ENCODE measurements at regions not wholly inside any gene's neighbourhood (a gene's known extent, or its start where the extent isn't known, plus 50 kb on each side); places are given as distances from the start of the nearest gene placed in this dataset.

GRCh38 chr9:81250606-81251005 is 438.7 kb downstream of the TLE1 start:
- Histone ChIP-seq H3K4me3 (ENCODE audit: low read length) (no peak overlapping the region), H2AFZ (ENCODE audit: low read length) (no peak overlapping the region), H3K4me2 (ENCODE audit: low read depth, low read length) (no peak overlapping the region), H3K4me1 (ENCODE audit: low read length) (no peaks in the 10 kb centered on the region), H3K9ac (ENCODE audit: low read length) (no peak overlapping the region), H3K27me3 (replicated peaks; ENCODE audit: insufficient read depth, low read length) (no peaks in the 10 kb centered on the region), H3F3A (ENCODE audit: insufficient read depth, low read length) (no peaks in the 10 kb centered on the region), H3K9me2 (replicated peaks; ENCODE audit: insufficient read depth, low read length) (no peaks in the 10 kb centered on the region), H3K9me3 (replicated peaks; ENCODE audit: insufficient read depth, low read length) (no peaks in the 10 kb centered on the region), H3K27ac (ENCODE audit: low read length) (no peak overlapping the region), H3K79me2 (ENCODE audit: low read length) (no peaks in the 10 kb centered on the region), H4K20me1 (ENCODE audit: insufficient read depth, low read length) (no peaks in the 10 kb centered on the region), H3K36me3 (replicated peaks; ENCODE audit: insufficient read depth, low read length) (no peaks in the 10 kb centered on the region)
- DNase-seq, result no peak
- TF ChIP-seq CTCF (IDR thresholded peaks at IDR 0.05; ENCODE audit: low read length) (no peak), EZH2phosphoT487 (IDR thresholded peaks at IDR 0.05; ENCODE audit: low read length) (no peak), EZH2 (optimal IDR thresholded peaks at IDR 0.05; ENCODE audit: low read depth, low read length) (no peak)

- Histone ChIP-seq H3F3A (ENCODE audit: insufficient read depth, low read length) (no peaks in the 10 kb centered on the region), H3K4me3 (ENCODE audit: low read length) (no peak overlapping the region), H3K9me2 (replicated peaks; ENCODE audit: insufficient read depth, low read length) (no peaks in the 10 kb centered on the region), H4K20me1 (ENCODE audit: insufficient read depth, low read length) (no peaks in the 10 kb centered on the region), H2AFZ (ENCODE audit: low read length) (no peak overlapping the region), H3K27me3 (replicated peaks; ENCODE audit: insufficient read depth, low read length) (no peaks in the 10 kb centered on the region), H3K9me3 (replicated peaks; ENCODE audit: insufficient read depth, low read length) (no peaks in the 10 kb centered on the region), H3K4me2 (ENCODE audit: low read depth, low read length) (no peak overlapping the region), H3K27ac (ENCODE audit: low read length) (no peak overlapping the region), H3K9ac (ENCODE audit: low read length) (no peak overlapping the region), H3K79me2 (ENCODE audit: low read length) (no peaks in the 10 kb centered on the region), H3K36me3 (replicated peaks; ENCODE audit: insufficient read depth, low read length) (no peaks in the 10 kb centered on the region), H3K4me1 (ENCODE audit: low read length) (no peaks in the 10 kb centered on the region)
- TF ChIP-seq CTCF (IDR thresholded peaks at IDR 0.05; ENCODE audit: low read length), result no peak
- no peak for TF ChIP-seq EZH2phosphoT487 (IDR thresholded peaks at IDR 0.05; ENCODE audit: low read length)
- no peak for TF ChIP-seq EZH2 (optimal IDR thresholded peaks at IDR 0.05; ENCODE audit: low read depth, low read length)
- DNase-seq, result no peak
These were observed 439.3 kb downstream of the TLE1 start for GRCh38 chr9:81250041-81250440.

GRCh38 chr9:81245254-81245956 is 443.9 kb downstream of the TLE1 start:
- Histone ChIP-seq H3K27ac (ENCODE audit: low read length) (no peak overlapping the region), H3K4me1 (ENCODE audit: low read length) (no peaks in the 10 kb centered on the region), H3K9me2 (replicated peaks; ENCODE audit: insufficient read depth, low read length) (no peaks in the 10 kb centered on the region), H3K27me3 (replicated peaks; ENCODE audit: insufficient read depth, low read length) (no peaks in the 10 kb centered on the region), H3K4me3 (ENCODE audit: low read length) (no peak overlapping the region), H2AFZ (ENCODE audit: low read length) (no peak overlapping the region), H3K9me3 (replicated peaks; ENCODE audit: insufficient read depth, low read length) (no peaks in the 10 kb centered on the region), H3K9ac (ENCODE audit: low read length) (no peak overlapping the region), H3F3A (ENCODE audit: insufficient read depth, low read length) (no peaks in the 10 kb centered on the region), H3K36me3 (replicated peaks; ENCODE audit: insufficient read depth, low read length) (no peaks in the 10 kb centered on the region), H3K79me2 (ENCODE audit: low read length) (no peaks in the 10 kb centered on the region), H3K4me2 (ENCODE audit: low read depth, low read length) (no peak overlapping the region), H4K20me1 (ENCODE audit: insufficient read depth, low read length) (no peaks in the 10 kb centered on the region)
- DNase-seq, result no peak
- no peak for TF ChIP-seq EZH2phosphoT487 (IDR thresholded peaks at IDR 0.05; ENCODE audit: low read length)
- TF ChIP-seq EZH2 (optimal IDR thresholded peaks at IDR 0.05; ENCODE audit: low read depth, low read length), result no peak
- TF ChIP-seq CTCF (IDR thresholded peaks at IDR 0.05; ENCODE audit: low read length), result no peak
